ENCODE measurements at regions not wholly inside any gene's neighbourhood (a gene's known extent, or its start where the extent isn't known, plus 50 kb on each side); places are given as distances from the start of the nearest gene placed in this dataset.

- TF ChIP-seq CTCF (IDR thresholded peaks at IDR 0.05) (no peak), POLR2A (IDR thresholded peaks at IDR 0.05) (no peak)
Measured at GRCh38 chrX:150092549-150092948, 154.3 kb upstream of the EOLA2 start.

Data from adrenal gland (tissue), 5 donors.